Ovary (tissue), 3 donors: ENCODE measurements at regions not wholly inside any gene's neighbourhood (a gene's known extent, or its start where the extent isn't known, plus 50 kb on each side); places are given as distances from the start of the nearest gene placed in this dataset.

Experiments used
- CTCF ChIP-seq, 3 donors: fragments of 450-650 bp in 2 of 3; fragments of 200-600 bp in 1 of 3; IDR thresholded peaks; one replicate each; pipeline versions ENCODE4 v1.5.1 to v1.8.0; 2016 to 2022; ENCODE audit warnings: antibody characterized with exemption in 3 of 3, mild to moderate bottlenecking in 1 of 3
- POLR2A ChIP-seq: fragments of 450-650 bp; IDR thresholded peaks from one replicate; pipeline ENCODE4 v1.6.1; 2017; ENCODE audit warnings: antibody characterized with exemption, mild to moderate bottlenecking, moderate library complexity
- donor health status: DM: no; HTN: no; CAD: no.

DNA sequence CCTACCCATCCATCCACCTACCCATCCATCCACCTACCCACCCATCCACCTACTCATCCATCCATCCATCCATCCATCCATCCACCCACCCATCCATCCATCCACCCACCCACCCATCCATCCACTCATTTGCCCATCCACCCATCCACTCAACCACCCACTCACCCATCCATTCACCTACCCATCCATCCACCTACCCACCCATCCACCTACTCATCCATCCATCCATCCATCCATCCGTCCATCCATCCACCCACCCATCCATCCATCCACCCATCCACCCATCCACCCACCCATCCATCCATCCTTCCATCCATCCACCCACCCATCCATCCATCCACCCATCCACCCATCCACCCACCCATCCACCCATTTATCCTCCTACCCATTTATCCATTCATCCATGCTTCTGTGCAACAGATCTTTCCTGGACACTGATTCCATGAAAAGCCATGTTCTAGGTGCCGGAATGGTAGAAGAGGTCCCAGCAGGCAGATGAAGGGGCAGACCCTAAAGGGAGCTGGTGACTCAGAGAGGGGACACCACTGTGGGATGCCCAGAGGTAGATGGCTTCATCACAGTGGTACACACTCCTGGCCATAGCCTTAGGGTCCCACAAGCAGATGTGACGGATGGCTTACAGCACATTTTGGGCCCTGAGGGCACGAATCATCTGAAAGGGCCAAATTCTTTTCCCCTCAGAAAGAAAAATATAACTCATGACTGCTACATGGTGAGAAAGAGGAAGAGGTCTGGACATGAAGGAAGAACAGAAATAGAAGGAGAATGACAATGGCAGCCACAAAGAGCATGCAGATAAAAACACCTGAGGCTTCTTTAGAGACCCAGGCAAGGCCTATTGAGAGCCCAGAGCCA is 76.0 kb downstream of the KCTD15 start:
- TF ChIP-seq CTCF (IDR thresholded peaks at IDR 0.05) (no peak), POLR2A (no peak)
